ENCODE measurements at regions not wholly inside any gene's neighbourhood (a gene's known extent, or its start where the extent isn't known, plus 50 kb on each side); places are given as distances from the start of the nearest gene placed in this dataset.
A peak's percentile ranks its signal among the peaks of the same experiment; 100 is the strongest.
"Not testable (repeated sequence)": the region's sequence is repeated elsewhere in the genome, so short reads cannot be mapped to it uniquely, and the experiment has no call there.

DNA sequence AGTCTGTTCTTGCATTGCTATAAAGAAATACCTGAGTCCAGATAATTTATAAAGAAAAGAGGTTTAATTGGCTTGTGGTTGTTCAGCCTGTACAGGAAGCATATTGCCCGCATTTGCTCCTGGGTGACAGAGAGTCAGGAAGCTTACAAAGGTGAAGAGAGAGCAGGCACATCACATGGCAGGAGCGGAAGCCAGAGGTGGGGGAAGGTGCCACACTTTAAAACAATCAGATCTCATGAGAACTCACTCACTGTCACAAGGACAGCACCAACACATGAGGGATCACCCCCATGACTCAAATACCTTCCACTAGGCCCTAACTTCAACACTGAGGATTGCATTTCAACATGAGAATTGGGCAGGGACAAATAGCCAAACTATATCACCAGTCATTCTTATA lies 124.8 kb upstream of the COL5A2 start:
- no peak overlapping the region for H3K4me3 ChIP-seq (ENCODE audit: low read depth, low read length)
- no peaks in the 10 kb centered on the region for H3K9me3 ChIP-seq (ENCODE audit: control insufficient read depth, insufficient read depth, low read length)
- no peak overlapping the region for H3K27ac ChIP-seq (ENCODE audit: low read depth, low read length)
- H3K27me3 ChIP-seq (ENCODE audit: control insufficient read depth, insufficient read depth, low read length), result no peaks in the 10 kb centered on the region
- WGBS (ENCODE audit: insufficient coverage), result 100% methylated on average over 1 of the region's 2 CpGs
- no peaks in the 10 kb centered on the region for H3K36me3 ChIP-seq (ENCODE audit: control insufficient read depth, insufficient read depth, low read length)
- no peak for DNase-seq (ENCODE audit: low read depth in 4 of 6, low spot score in 6 of 6)
- H3K4me1 ChIP-seq (ENCODE audit: control insufficient read depth, insufficient read depth, low read length), result no peaks in the 10 kb centered on the region

DNA sequence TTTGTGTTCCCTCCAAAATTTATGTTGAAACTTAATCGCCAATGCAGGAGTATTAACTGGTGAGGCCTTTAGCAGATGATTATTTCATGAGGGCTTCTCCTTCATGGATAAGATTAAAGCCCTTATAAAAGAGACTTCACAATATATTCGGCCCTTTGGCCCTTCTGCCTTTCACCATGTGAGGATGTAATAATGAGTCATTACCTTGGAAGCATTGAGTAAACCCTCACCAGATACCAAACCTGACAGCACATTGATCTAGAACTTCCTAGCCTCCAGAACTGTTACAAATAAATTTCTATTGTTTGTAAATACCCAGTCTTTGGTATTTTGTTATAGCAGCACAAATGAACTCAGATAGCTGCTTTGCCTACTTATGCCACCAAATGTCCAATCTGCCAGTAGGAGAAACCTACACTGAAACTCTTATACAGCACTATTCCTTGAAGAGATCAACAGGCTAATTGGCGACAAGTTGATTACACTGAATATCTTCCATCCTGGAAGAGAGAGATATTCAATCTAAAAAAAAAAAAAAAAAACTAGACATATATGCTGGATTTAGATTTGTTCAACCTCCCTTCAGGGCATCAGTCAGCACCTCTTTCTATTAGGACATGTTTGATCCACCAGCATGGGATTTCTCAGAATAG lies 125.9 kb upstream of the COL5A2 start:
- no CpG with 5 or more reads among the region's 3 CpGs for WGBS (ENCODE audit: insufficient coverage)
- DNase-seq (ENCODE audit: low read depth in 4 of 6, low spot score in 6 of 6), result no peak

DNA sequence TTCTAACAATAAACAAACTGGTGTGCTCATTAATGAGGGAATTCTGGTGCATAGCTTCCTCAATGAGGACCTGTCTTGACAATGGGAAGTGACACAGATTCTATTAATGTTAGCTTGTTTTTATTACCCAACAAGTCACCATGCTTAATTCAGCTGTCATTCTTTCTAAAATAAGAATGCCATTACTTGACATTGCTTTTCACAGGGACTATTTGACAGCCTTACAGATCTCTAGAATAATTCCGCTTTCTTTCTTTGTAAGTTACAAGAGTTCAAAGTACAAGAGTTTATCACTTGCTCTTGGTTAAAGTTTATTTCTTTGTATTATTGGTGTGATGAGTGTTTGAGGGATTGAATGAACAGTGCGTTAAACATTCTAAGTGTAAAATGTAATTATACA lies 127.0 kb upstream of the COL5A2 start:
- WGBS (ENCODE audit: insufficient coverage), result no CpG with 5 or more reads among the region's 2 CpGs
- Histone ChIP-seq H3K4me1 (ENCODE audit: control insufficient read depth, insufficient read depth, low read length) (no peaks in the 10 kb centered on the region), H3K9me3 (ENCODE audit: control insufficient read depth, insufficient read depth, low read length) (no peaks in the 10 kb centered on the region), H3K27ac (ENCODE audit: low read depth, low read length) (no peak overlapping the region), H3K27me3 (ENCODE audit: control insufficient read depth, insufficient read depth, low read length) (no peaks in the 10 kb centered on the region), H3K36me3 (ENCODE audit: control insufficient read depth, insufficient read depth, low read length) (no peaks in the 10 kb centered on the region), H3K4me3 (ENCODE audit: low read depth, low read length) (no peak overlapping the region)
- no peak for DNase-seq (ENCODE audit: low read depth in 4 of 6, low spot score in 6 of 6)

More for the DNA sequence above, 125.9 kb upstream of the COL5A2 start:
- no peak overlapping the region for H3K4me3 ChIP-seq (ENCODE audit: low read depth, low read length)
- H3K4me1 ChIP-seq (ENCODE audit: control insufficient read depth, insufficient read depth, low read length), result no peaks in the 10 kb centered on the region
- no peak overlapping the region for H3K27ac ChIP-seq (ENCODE audit: low read depth, low read length)
- H3K27me3 ChIP-seq (ENCODE audit: control insufficient read depth, insufficient read depth, low read length), result no peaks in the 10 kb centered on the region
- no peaks in the 10 kb centered on the region for H3K9me3 ChIP-seq (ENCODE audit: control insufficient read depth, insufficient read depth, low read length)
- no peaks in the 10 kb centered on the region for H3K36me3 ChIP-seq (ENCODE audit: control insufficient read depth, insufficient read depth, low read length)

DNA sequence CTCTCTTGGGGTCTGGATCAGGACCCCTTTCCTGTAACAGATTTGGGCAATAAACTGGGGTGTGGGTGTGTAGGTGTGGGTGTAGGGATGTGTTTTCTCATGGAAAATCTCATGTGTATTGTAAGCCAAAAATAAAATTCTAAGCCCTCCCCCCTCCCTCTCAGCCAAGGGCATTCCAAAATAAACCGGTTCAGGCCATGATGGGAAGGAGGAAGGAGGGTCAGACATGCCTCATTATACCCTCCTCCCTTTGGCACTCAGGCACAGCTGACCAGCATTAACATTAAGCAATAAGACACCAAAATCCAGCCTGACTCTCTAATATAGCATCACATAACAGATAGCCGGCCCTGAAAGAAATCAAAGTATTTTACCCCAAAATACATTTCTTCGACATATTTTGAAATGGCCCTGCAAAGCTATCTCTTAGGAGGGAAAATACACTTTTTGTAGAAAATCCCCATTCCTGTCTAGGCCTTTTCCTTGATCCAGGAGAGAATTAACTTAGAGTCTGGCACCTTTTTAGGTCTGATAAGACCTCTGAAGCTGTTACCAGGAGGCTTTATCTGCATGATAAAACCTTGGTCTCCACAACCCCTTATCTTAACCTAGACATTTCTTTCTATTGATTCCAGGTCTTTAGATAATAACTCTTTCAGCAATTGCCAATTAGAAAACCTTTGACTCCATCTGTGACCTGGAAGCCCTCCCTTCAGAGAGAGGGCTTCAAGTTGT lies 128.7 kb upstream of the COL5A2 start:
- H3K27me3 ChIP-seq (ENCODE audit: control insufficient read depth, insufficient read depth, low read length), result no peaks in the 10 kb centered on the region
- WGBS (ENCODE audit: insufficient coverage), result 100% methylated on average over 1 of the region's 3 CpGs
- no peaks in the 10 kb centered on the region for H3K4me1 ChIP-seq (ENCODE audit: control insufficient read depth, insufficient read depth, low read length)
- H3K27ac ChIP-seq (ENCODE audit: low read depth, low read length), result no peak overlapping the region
- H3K9me3 ChIP-seq (ENCODE audit: control insufficient read depth, insufficient read depth, low read length), result no peaks in the 10 kb centered on the region
- H3K36me3 ChIP-seq (ENCODE audit: control insufficient read depth, insufficient read depth, low read length), result no peaks in the 10 kb centered on the region
- H3K4me3 ChIP-seq (ENCODE audit: low read depth, low read length), result no peak overlapping the region
- DNase-seq (ENCODE audit: low read depth in 4 of 6, low spot score in 6 of 6), result no peak

DNA sequence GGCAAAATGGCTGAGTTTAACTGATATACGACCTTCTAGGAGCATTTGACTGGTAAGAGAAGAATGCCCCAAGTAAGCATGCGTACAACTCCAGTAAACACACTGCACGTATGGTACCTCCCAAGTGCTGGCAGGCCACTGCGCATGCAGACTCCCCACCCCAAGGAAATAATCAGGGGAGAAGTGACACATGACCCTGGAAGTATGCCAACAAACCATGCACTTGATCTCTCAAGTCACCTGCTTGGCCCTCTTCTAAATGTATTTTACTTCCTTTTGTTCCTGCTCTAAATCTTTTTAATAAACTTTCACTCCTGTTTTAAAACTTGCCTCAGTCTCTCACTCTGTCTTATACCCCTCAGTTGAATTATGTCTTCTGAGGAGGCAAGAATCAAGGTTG lies 129.8 kb upstream of the COL5A2 start:
- no peaks in the 10 kb centered on the region for H3K4me1 ChIP-seq (ENCODE audit: control insufficient read depth, insufficient read depth, low read length)
- no peak for DNase-seq (ENCODE audit: low read depth in 4 of 6, low spot score in 6 of 6)
- H3K4me3 ChIP-seq (ENCODE audit: low read depth, low read length), result no peak overlapping the region
- H3K9me3 ChIP-seq (ENCODE audit: control insufficient read depth, insufficient read depth, low read length), result no peaks in the 10 kb centered on the region
- no peaks in the 10 kb centered on the region for H3K36me3 ChIP-seq (ENCODE audit: control insufficient read depth, insufficient read depth, low read length)
- H3K27ac ChIP-seq (ENCODE audit: low read depth, low read length), result no peak overlapping the region
- no peaks in the 10 kb centered on the region for H3K27me3 ChIP-seq (ENCODE audit: control insufficient read depth, insufficient read depth, low read length)
- 94% methylated on average over 4 of the region's 4 CpGs for WGBS (ENCODE audit: insufficient coverage)

DNA sequence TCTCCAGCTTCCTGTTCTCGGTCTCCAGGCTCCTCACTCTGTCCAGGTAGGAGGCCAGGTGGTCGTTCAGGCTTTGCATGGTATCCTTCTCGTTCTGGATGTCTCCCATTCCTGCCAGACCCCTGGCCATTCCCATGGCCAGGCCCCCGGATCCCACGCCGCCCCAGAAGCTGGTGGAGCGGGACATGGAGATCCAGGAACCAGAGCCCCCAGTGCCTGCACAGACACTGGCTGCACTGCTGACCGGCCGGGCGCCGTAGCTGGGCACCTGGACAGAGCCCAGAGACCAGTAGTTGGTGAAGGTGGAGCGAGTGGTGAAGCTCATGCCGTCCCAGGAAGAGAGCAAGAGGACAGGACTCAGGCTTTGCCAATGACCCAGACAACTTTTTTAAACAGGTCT lies 129.1 kb upstream of the WDR75 start:
- DNase-seq (ENCODE audit: low read depth in 4 of 6, low spot score in 6 of 6), result no peak
- H3K4me3 ChIP-seq (ENCODE audit: low read depth, low read length), result no peak overlapping the region

DNA sequence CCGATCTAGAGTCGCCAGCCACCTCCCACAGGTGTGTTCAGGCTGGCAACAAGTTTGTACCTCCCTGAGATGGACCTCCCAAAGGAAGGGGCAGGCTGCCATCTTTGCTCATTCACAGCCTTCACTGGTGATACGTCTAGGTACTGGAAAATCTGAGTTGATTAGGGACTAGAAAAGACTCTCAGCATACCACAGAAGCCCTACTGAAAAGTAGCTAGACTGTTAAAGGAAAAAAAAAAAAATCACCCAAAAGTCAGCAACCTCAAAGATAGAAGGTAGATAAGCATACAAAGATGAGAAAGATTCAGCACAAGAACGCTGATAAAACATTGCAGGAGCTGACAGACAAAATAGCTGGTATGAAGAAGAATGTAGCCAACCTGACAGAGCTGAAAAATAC lies 128.6 kb upstream of the WDR75 start:
- H3K4me1 ChIP-seq (ENCODE audit: control insufficient read depth, insufficient read depth, low read length), result no peaks in the 10 kb centered on the region
- no peaks in the 10 kb centered on the region for H3K36me3 ChIP-seq (ENCODE audit: control insufficient read depth, insufficient read depth, low read length)
- no peak for DNase-seq (ENCODE audit: low read depth in 4 of 6, low spot score in 6 of 6)
- no peaks in the 10 kb centered on the region for H3K9me3 ChIP-seq (ENCODE audit: control insufficient read depth, insufficient read depth, low read length)
- WGBS (ENCODE audit: insufficient coverage), result 100% methylated on average over 1 of the region's 4 CpGs
- no peaks in the 10 kb centered on the region for H3K27me3 ChIP-seq (ENCODE audit: control insufficient read depth, insufficient read depth, low read length)
- no peak overlapping the region for H3K4me3 ChIP-seq (ENCODE audit: low read depth, low read length)
- H3K27ac ChIP-seq (ENCODE audit: low read depth, low read length), result no peak overlapping the region

More for the DNA sequence above, 129.1 kb upstream of the WDR75 start:
- Histone ChIP-seq H3K36me3 (ENCODE audit: control insufficient read depth, insufficient read depth, low read length) (no peaks in the 10 kb centered on the region), H3K27me3 (ENCODE audit: control insufficient read depth, insufficient read depth, low read length) (no peaks in the 10 kb centered on the region), H3K4me1 (ENCODE audit: control insufficient read depth, insufficient read depth, low read length) (no peaks in the 10 kb centered on the region), H3K9me3 (ENCODE audit: control insufficient read depth, insufficient read depth, low read length) (no peaks in the 10 kb centered on the region), H3K27ac (ENCODE audit: low read depth, low read length) (no peak overlapping the region)
- 97% methylated on average over 13 of the region's 13 CpGs for whole genome bisulfite sequencing (ENCODE audit: insufficient coverage)

DNA sequence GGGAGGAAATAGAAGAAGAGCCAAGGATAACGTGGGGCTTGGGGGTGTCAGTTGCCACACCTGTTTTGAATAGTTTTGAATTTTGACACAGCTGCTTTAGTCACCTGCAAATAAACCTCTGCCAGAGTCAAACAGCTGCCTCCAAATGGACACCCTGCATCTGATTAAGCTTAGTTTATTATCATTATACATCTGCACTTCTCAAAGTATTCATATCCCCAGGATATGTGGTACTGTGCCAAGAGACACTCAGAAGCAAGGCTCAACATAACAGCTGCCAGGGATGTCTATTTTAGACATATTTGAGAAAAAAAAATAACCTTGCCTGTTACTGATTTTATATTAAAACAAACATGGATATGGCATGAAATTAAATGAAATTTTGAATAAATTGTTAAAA lies 122.5 kb upstream of the WDR75 start:
- 80% methylated on average over 1 of the region's 1 CpG for WGBS (ENCODE audit: insufficient coverage)
- Histone ChIP-seq H3K9me3 (ENCODE audit: control insufficient read depth, insufficient read depth, low read length) (no peaks in the 10 kb centered on the region), H3K27ac (ENCODE audit: low read depth, low read length) (no peak overlapping the region), H3K36me3 (ENCODE audit: control insufficient read depth, insufficient read depth, low read length) (no peaks in the 10 kb centered on the region), H3K4me1 (ENCODE audit: control insufficient read depth, insufficient read depth, low read length) (no peaks in the 10 kb centered on the region), H3K4me3 (ENCODE audit: low read depth, low read length) (no peak overlapping the region), H3K27me3 (ENCODE audit: control insufficient read depth, insufficient read depth, low read length) (no peaks in the 10 kb centered on the region)
- DNase-seq (ENCODE audit: low read depth in 4 of 6, low spot score in 6 of 6), result peak in 1 of 6 donors; percentile 23

DNA sequence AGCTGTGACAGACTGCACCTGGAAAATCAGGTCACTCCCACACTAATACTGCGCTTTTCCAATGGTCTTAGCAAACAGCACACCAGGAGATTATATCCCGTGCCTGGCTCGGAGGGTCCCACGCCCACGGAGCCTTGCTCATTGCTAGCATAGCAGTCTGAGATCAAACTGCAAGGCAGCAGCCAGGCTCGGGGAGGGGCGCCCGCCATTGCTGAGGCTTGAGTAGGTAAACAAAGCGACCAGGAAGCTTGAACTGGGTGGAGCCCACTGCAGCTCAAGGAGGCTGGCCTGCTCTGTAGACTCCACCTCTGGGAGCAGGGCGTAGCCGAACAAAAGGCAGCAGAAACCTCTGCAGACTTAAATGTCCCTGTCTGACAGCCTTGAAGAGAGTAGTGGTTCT lies 121.8 kb upstream of the WDR75 start:
- H3K9me3 ChIP-seq (ENCODE audit: control insufficient read depth, insufficient read depth, low read length); DNase-seq (ENCODE audit: low read depth in 4 of 6, low spot score in 6 of 6); H3K27me3 ChIP-seq (ENCODE audit: control insufficient read depth, insufficient read depth, low read length); H3K4me3 ChIP-seq (ENCODE audit: low read depth, low read length); H3K27ac ChIP-seq (ENCODE audit: low read depth, low read length); H3K4me1 ChIP-seq (ENCODE audit: control insufficient read depth, insufficient read depth, low read length); H3K36me3 ChIP-seq (ENCODE audit: control insufficient read depth, insufficient read depth, low read length): not testable (repeated sequence)
- 96% methylated on average over 11 of the region's 11 CpGs for WGBS (ENCODE audit: insufficient coverage)

Measured in spinal cord (tissue), 9 donors.